ENCODE measurements at regions not wholly inside any gene's neighbourhood (a gene's known extent, or its start where the extent isn't known, plus 50 kb on each side); places are given as distances from the start of the nearest gene placed in this dataset.

DNA sequence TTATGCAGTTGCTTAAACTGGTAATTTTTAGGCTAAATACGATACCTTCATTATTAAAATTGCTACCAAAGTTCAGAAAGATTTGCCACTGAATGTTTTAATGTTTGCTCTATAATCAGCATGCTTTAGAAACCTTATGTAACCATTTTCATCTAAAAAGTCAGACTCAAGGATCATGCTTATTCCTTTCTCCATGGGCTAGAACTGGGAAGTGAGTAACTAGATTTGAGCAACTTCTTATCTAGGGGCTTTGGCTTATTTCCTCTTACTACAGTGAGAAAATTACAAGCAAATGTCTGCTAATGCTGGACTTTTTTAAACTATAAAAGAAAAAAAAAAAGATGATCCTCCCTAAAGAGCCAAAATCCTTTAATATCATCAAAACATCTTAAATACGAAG, 215.9 kb downstream of the CRPPA start:
- no TSS peak for BruUV-seq (replicated peaks)
- Histone ChIP-seq H3K27ac (ENCODE audit: low read depth, low read length, poor library complexity, severe bottlenecking) (no peak overlapping the region), H3K36me3 (ENCODE audit: insufficient read depth, low read length, poor library complexity, severe bottlenecking) (no peaks in the 10 kb centered on the region), H3K9me3 (ENCODE audit: low read depth, low read length, poor library complexity, severe bottlenecking) (no peaks in the 10 kb centered on the region), H3K27me3 (replicated peaks; ENCODE audit: insufficient read depth, low read depth, low read length, poor library complexity) (peaks cover 4% of the 10 kb centered on the region), H3K4me1 (ENCODE audit: insufficient read depth, low read length, poor library complexity, severe bottlenecking) (no peaks in the 10 kb centered on the region), H3K4me3 (ENCODE audit: low read depth, low read length, poor library complexity, severe bottlenecking) (no peak overlapping the region)
- TF ChIP-seq EZH2 (IDR thresholded peaks at IDR 0.05; ENCODE audit: borderline replicate concordance, low read depth, low read length, poor library complexity, severe bottlenecking) (no peak), CTCF (conservative IDR thresholded peaks at IDR 0.05; ENCODE audit: low read depth, low read length) (no peak)
- intact Hi-C loops (cut with micrococcal nuclease; ENCODE audit: unreplicated experiment), result no loop called here
- CTCF ChIA-PET, result no interaction called here
- no peak for DNase-seq (ENCODE audit: low spot score)
- POLR2A ChIA-PET (ENCODE audit: low non-redundant PET), result no interaction called here

DNA sequence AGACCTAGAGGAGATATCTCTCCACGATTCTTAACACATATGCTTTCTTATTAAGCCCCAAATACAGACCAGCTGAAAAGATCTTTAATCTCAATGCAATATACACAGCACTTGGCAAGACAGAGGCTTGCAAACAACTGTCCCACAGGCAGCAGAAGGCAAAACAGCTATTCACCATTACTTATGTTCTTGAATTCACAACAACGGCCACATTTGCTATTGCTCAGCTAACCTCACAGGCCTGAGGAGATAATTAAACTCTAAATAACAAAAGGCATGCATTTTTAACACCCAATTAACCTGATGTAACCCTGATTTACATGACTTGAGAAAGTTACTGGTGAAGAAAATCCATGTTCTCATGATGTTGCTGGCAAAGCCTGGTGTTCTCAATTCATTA, 216.4 kb downstream of the CRPPA start:
- no TSS peak for BruUV-seq (replicated peaks)
- H3K27ac ChIP-seq (ENCODE audit: low read depth, low read length, poor library complexity, severe bottlenecking), result no peak overlapping the region
- H3K4me3 ChIP-seq (ENCODE audit: low read depth, low read length, poor library complexity, severe bottlenecking), result no peak overlapping the region
- intact Hi-C loops (cut with micrococcal nuclease; ENCODE audit: unreplicated experiment), result no loop called here
- no peaks in the 10 kb centered on the region for H3K36me3 ChIP-seq (ENCODE audit: insufficient read depth, low read length, poor library complexity, severe bottlenecking)
- DNase-seq (ENCODE audit: low spot score), result peak; percentile 4
- ChIA-PET CTCF (no interaction called here), POLR2A (ENCODE audit: low non-redundant PET) (no interaction called here)
- H3K4me1 ChIP-seq (ENCODE audit: insufficient read depth, low read length, poor library complexity, severe bottlenecking), result no peaks in the 10 kb centered on the region
- no peaks in the 10 kb centered on the region for H3K9me3 ChIP-seq (ENCODE audit: low read depth, low read length, poor library complexity, severe bottlenecking)
- peaks cover 4% of the 10 kb centered on the region for H3K27me3 ChIP-seq (replicated peaks; ENCODE audit: insufficient read depth, low read depth, low read length, poor library complexity)
- TF ChIP-seq CTCF (conservative IDR thresholded peaks at IDR 0.05; ENCODE audit: low read depth, low read length), result no peak

GRCh38 chr7:16203065-16203464, 218.3 kb downstream of the CRPPA start:
- DNase-seq (ENCODE audit: low spot score), result no peak
- no peaks in the 10 kb centered on the region for H3K4me1 ChIP-seq (ENCODE audit: insufficient read depth, low read length, poor library complexity, severe bottlenecking)
- no peaks in the 10 kb centered on the region for H3K9me3 ChIP-seq (ENCODE audit: low read depth, low read length, poor library complexity, severe bottlenecking)
- BruUV-seq (replicated peaks), result no TSS peak
- CTCF ChIA-PET, result no interaction called here
- no peak overlapping the region for H3K27ac ChIP-seq (ENCODE audit: low read depth, low read length, poor library complexity, severe bottlenecking)
- no peak for TF ChIP-seq EZH2 (IDR thresholded peaks at IDR 0.05; ENCODE audit: borderline replicate concordance, low read depth, low read length, poor library complexity, severe bottlenecking)
- no peak for TF ChIP-seq CTCF (conservative IDR thresholded peaks at IDR 0.05; ENCODE audit: low read depth, low read length)
- POLR2A ChIA-PET (ENCODE audit: low non-redundant PET), result no interaction called here
- no peak overlapping the region for H3K4me3 ChIP-seq (ENCODE audit: low read depth, low read length, poor library complexity, severe bottlenecking)
- no peaks in the 10 kb centered on the region for H3K36me3 ChIP-seq (ENCODE audit: insufficient read depth, low read length, poor library complexity, severe bottlenecking)
- intact Hi-C loops (cut with micrococcal nuclease; ENCODE audit: unreplicated experiment), result no loop called here
- peaks cover 4% of the 10 kb centered on the region for H3K27me3 ChIP-seq (replicated peaks; ENCODE audit: insufficient read depth, low read depth, low read length, poor library complexity)

Measured in A673 (cell line).